DND-41 (cell line): ENCODE measurements at regions not wholly inside any gene's neighbourhood (a gene's known extent, or its start where the extent isn't known, plus 50 kb on each side); places are given as distances from the start of the nearest gene placed in this dataset.

Experiments used
- ATAC-seq: fragments of 200-7000 bp; cut with Tn5 transposase; 3 replicates; pipeline ENCODE4 v1.9.1; 2021; ENCODE audit warnings: low read depth; ENCODE audit not compliant: insufficient read depth
- DNase-seq: peaks from one replicate; pipeline ENCODE4 v3.0.0-alpha.2; 2020
- H2AFZ ChIP-seq: 2 replicates; pipeline ENCODE4 v1.6.0; 2012; ENCODE audit warnings: low read depth, low read length
- H3K27ac ChIP-seq: 2 replicates; pipeline ENCODE4 v1.5.1; 2012; ENCODE audit warnings: low read length, inconsistent platforms
- H3K27me3 ChIP-seq: fragments of 200-600 bp; sonication (generic); 2 replicates; pipeline ENCODE4 v1.6.0; 2012; ENCODE audit warnings: low read length, mild to moderate bottlenecking, inconsistent platforms; ENCODE audit not compliant: insufficient read depth, poor library complexity
- H3K36me3 ChIP-seq: 2 replicates; pipeline ENCODE4 v1.5.1; 2012; ENCODE audit warnings: low read length, inconsistent platforms; ENCODE audit not compliant: insufficient read depth
- H3K4me1 ChIP-seq: 2 replicates; pipeline ENCODE4 v1.5.1; 2012; ENCODE audit warnings: mild to moderate bottlenecking, low read length; ENCODE audit not compliant: insufficient read depth
- H3K4me2 ChIP-seq: 2 replicates; pipeline ENCODE4 v1.6.0; 2012; ENCODE audit warnings: mild to moderate bottlenecking, moderate library complexity, low read length, inconsistent platforms; ENCODE audit not compliant: insufficient read depth
- H3K4me3 ChIP-seq, 2 experiments: fragments of 200-600 bp in 1 of 2; shearing (Covaris generic) in 1 of 2; 2 replicates each; pipeline ENCODE4 v1.5.1; 2012 to 2016; ENCODE audit warnings: inconsistent platforms in 2 of 2, low read length in 2 of 2, mild to moderate bottlenecking in 2 of 2, low read depth in 1 of 2, moderate library complexity in 1 of 2
- H3K79me2 ChIP-seq: 2 replicates; pipeline ENCODE4 v1.6.0; 2012; ENCODE audit warnings: low read length, inconsistent platforms; ENCODE audit not compliant: insufficient read depth
- H3K9ac ChIP-seq: 2 replicates; pipeline ENCODE4 v1.6.0; 2012; ENCODE audit warnings: low read depth, mild to moderate bottlenecking, inconsistent platforms, low read length, moderate library complexity
- H3K9me3 ChIP-seq: 2 replicates; pipeline ENCODE4 v1.5.1; 2012; ENCODE audit warnings: low read length, moderate library complexity, mild to moderate bottlenecking, inconsistent platforms; ENCODE audit not compliant: insufficient read depth, severe bottlenecking
- H4K20me1 ChIP-seq: 2 replicates; pipeline ENCODE4 v1.6.0; 2012; ENCODE audit warnings: low read length; ENCODE audit not compliant: insufficient read depth
- EZH2 ChIP-seq: IDR thresholded peaks from 3 replicates; pipeline ENCODE4 v1.6.1; 2012; ENCODE audit warnings: borderline replicate concordance, low read depth, mild to moderate bottlenecking, moderate library complexity, low read length, inconsistent platforms; ENCODE audit not compliant: severe bottlenecking
- TF ChIP-seq, protein P1 (sequence below): IDR thresholded peaks from 2 replicates; pipeline ENCODE4 v1.5.1; 2012; ENCODE audit warnings: borderline replicate concordance, low read length, moderate library complexity, mild to moderate bottlenecking; ENCODE audit not compliant: poor library complexity, severe bottlenecking; ENCODE audit errors: extremely low read depth

DNA sequence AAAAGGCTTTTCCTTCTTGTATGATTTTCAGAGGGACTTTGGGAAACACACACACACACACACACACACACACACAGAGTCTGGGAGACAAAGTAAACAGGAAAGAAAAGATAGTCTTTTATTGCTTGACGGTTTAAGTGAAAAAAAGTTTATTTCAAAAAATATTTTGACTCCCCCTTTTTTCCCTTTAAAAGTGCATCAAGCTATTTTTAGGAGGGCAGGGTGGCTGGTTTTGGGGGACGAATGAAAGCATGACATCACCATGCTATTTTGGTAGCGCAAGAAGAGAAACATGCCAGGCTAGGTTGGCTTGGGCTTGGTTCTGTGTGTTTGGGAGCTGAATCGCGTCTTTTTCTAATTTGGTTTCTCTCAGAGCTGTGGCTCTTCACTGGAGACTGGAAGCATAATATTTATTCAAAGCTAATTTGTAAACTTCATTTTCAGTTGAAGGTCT, 129.2 kb downstream of the BAMBI start:
- Histone ChIP-seq H3K36me3 (no peaks in the 10 kb centered on the region), H4K20me1 (no peaks in the 10 kb centered on the region), H3K27ac (no peak overlapping the region), H3K27me3 (peaks cover 5% of the 10 kb centered on the region), H3K79me2 (no peaks in the 10 kb centered on the region), H3K4me1 (no peaks in the 10 kb centered on the region), H3K4me2 (no peak overlapping the region), H2AFZ (no peak overlapping the region), H3K9ac (no peak overlapping the region), H3K9me3 (no peaks in the 10 kb centered on the region), H3K4me3 (no peak overlapping the region)
- no peak for DNase-seq
- TF ChIP-seq EZH2 = no peak
- ATAC-seq = no peak

DNA sequence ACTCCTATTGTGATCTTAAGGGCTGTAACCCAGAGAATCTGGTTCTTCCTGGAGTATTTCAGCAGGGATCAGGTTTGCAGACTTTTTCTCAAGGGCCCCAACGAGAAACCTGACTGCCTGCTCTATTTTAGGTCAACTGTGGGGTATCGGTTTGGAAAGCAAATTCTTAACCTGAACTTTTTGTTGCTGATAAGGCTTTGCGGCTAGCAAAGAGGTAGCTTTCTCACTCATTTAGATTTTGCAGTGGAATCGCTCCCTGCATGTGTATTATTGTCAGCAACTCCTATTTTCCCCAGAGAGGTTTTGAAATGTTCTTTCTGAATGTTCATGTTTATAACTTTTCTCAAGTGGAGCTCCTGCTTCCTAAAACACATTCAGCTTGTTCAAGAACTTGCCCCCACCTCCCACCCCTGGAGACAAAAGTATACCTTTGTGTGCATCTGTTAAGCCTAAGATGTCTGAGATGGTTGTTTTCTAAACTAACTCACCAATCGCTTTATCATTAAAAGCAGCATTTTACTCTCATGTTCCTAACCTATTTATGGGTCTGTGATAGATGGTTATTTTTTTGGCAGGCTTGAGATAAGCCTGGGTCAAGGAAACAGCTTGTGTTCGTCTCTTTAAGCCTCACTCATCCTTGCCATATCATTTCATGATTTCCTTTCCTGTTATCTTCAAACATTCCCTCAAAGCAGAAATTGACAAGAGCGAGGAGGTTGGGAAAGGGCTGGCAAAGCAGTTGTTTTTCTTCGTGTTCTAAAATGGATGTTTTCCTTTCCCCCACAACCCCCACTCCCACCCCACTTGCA, 129.8 kb downstream of the BAMBI start:
- Histone ChIP-seq H3K27me3 (peaks cover 5% of the 10 kb centered on the region), H3K27ac (no peak overlapping the region), H3K4me2 (no peak overlapping the region), H3K9me3 (no peaks in the 10 kb centered on the region), H3K4me3 (no peak overlapping the region), H3K4me1 (no peaks in the 10 kb centered on the region), H4K20me1 (no peaks in the 10 kb centered on the region), H3K36me3 (no peaks in the 10 kb centered on the region), H2AFZ (no peak overlapping the region), H3K79me2 (no peaks in the 10 kb centered on the region), H3K9ac (no peak overlapping the region)
- DNase-seq (no peak), ATAC-seq (no peak)
- TF ChIP-seq, protein P1, sequence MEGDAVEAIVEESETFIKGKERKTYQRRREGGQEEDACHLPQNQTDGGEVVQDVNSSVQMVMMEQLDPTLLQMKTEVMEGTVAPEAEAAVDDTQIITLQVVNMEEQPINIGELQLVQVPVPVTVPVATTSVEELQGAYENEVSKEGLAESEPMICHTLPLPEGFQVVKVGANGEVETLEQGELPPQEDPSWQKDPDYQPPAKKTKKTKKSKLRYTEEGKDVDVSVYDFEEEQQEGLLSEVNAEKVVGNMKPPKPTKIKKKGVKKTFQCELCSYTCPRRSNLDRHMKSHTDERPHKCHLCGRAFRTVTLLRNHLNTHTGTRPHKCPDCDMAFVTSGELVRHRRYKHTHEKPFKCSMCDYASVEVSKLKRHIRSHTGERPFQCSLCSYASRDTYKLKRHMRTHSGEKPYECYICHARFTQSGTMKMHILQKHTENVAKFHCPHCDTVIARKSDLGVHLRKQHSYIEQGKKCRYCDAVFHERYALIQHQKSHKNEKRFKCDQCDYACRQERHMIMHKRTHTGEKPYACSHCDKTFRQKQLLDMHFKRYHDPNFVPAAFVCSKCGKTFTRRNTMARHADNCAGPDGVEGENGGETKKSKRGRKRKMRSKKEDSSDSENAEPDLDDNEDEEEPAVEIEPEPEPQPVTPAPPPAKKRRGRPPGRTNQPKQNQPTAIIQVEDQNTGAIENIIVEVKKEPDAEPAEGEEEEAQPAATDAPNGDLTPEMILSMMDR = no peak
- TF ChIP-seq EZH2 = no peak

DNA sequence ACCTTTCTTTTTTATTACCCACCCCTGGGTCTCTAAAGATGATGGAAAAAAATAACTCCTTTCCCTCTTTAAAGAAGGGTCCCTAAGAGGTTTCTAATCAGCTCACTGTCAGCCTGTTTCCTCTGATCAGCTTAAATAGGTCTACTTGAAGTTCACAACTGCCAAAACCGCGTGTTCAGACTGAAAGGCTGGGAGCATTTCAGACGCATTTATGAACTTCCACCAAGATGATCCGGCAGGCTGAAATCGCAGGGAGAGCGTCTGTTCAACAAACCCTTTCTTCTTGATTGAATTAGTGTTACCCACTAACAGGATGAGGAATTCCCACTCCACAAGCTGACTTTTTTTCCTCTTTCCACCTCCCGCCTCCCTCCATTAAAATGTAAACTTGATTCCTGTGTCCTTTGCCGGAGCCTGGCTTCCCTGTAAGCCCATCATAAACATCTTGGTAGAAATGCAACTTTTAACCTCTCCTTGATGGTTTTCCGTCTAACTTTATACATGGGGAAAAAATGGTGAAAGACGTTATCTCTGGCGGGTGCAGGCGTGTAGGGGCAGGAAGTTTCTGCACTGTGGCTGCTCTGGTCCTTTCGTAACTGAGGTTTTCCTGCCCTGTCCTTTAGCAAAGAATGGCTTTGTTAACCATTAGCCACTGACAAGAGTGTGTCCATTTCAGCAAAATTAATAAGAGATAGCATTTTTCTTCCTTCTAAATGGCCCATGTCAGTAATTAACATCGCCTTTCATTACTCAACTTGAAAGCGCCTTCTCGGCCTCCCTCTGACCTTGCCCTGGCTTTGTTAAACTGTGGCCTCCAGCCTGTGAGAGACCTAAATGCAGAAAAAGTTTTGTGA, 130.7 kb downstream of the BAMBI start:
- Histone ChIP-seq H3K4me1 (no peaks in the 10 kb centered on the region), H3K4me3 (no peak overlapping the region), H2AFZ (no peak overlapping the region), H3K27me3 (peaks cover 5% of the 10 kb centered on the region), H3K4me2 (no peak overlapping the region), H4K20me1 (no peaks in the 10 kb centered on the region), H3K79me2 (no peaks in the 10 kb centered on the region), H3K36me3 (no peaks in the 10 kb centered on the region), H3K9me3 (no peaks in the 10 kb centered on the region), H3K9ac (no peak overlapping the region), H3K27ac (no peak overlapping the region)
- TF ChIP-seq, protein P1 = no peak
- TF ChIP-seq EZH2 = no peak
- DNase-seq (no peak), ATAC-seq (no peak)

DNA sequence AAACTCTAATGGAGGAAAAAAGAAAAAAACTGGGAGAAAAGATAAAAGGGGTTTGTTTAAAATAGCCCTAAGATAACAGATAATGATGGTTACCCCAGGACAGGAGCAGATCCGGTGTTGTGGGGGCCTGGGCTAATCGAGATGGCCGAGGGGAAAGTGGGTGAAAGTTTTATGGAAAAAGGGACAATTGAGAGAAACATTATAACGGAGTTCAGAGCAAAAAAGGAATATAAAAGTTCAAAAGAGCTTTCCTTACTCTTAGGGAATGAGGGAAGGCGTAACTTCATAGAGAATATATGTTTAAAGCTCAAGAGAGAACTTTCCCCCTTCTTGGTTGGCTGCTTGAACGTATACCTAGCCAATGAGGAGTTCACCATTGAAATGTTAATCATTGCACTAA, 131.4 kb downstream of the BAMBI start:
- Histone ChIP-seq H3K4me1 (no peaks in the 10 kb centered on the region), H4K20me1 (no peaks in the 10 kb centered on the region), H3K4me3 (no peak overlapping the region), H3K79me2 (no peaks in the 10 kb centered on the region), H3K27ac (no peak overlapping the region), H2AFZ (no peak overlapping the region), H3K36me3 (no peaks in the 10 kb centered on the region), H3K27me3 (peaks cover 5% of the 10 kb centered on the region), H3K9ac (no peak overlapping the region), H3K4me2 (no peak overlapping the region), H3K9me3 (no peaks in the 10 kb centered on the region)
- DNase-seq (no peak), ATAC-seq (no peak)
- TF ChIP-seq, protein P1 = no peak
- no peak for TF ChIP-seq EZH2
